IMR-90 (cell line): ENCODE measurements at regions not wholly inside any gene's neighbourhood (a gene's known extent, or its start where the extent isn't known, plus 50 kb on each side); places are given as distances from the start of the nearest gene placed in this dataset.

ENCODE experiments used
- ATAC-seq: fragments of 200-7000 bp; cut with Tn5 transposase; 2 replicates; pipeline ENCODE4 v1.9.1; 2020; ENCODE audit warnings: low read depth, mild to moderate bottlenecking, moderate library complexity
- BruUV-seq: library from RNA; stranded (reverse); fragments of 400-500 nt; replicated peaks from 2 replicates; lab custom pipeline; 2021; lab: Mats Ljungman, UMichigan
- CTCF ChIA-PET: fragments of 300-600 bp; formaldehyde crosslinking; extraction: SDS; loops from one replicate; lab custom pipeline; 2021; ENCODE audit warnings: antibody characterized with exemption; lab: Yijun Ruan, JAX
- POLR2A ChIA-PET: fragments of 300-600 bp; sonication (Branson Sonifier 250); formaldehyde crosslinking; loops from one replicate; lab custom pipeline; 2022; ENCODE audit warnings: antibody characterized with exemption; ENCODE audit not compliant: unreplicated experiment; lab: Charles Lee
- DNase-seq: peaks from one replicate; pipeline ENCODE4 v3.0.0; 2013
- H2AFZ ChIP-seq: replicated peaks from 2 replicates; pipeline ENCODE3; 2013; ENCODE audit warnings: low read length, mild to moderate bottlenecking; ENCODE audit not compliant: poor library complexity
- H2AK5ac ChIP-seq: 2 replicates; pipeline ENCODE4 v1.6.1; 2013; ENCODE audit warnings: low read depth, low read length, inconsistent platforms
- H2AK9ac ChIP-seq: replicated peaks from 2 replicates; pipeline ENCODE3; 2013; ENCODE audit warnings: mild to moderate bottlenecking, low read depth, low read length, moderate library complexity; ENCODE audit not compliant: poor library complexity
- H2BK120ac ChIP-seq: 2 replicates; pipeline ENCODE4 v1.6.1; 2013; ENCODE audit warnings: low read depth, low read length, inconsistent platforms
- H2BK15ac ChIP-seq: 3 replicates; pipeline ENCODE4 v1.6.1; 2013; ENCODE audit warnings: low read depth, low read length, inconsistent platforms
- H2BK20ac ChIP-seq: 2 replicates; pipeline ENCODE4 v1.6.1; 2013; ENCODE audit warnings: low read depth, mild to moderate bottlenecking, inconsistent platforms, low read length, moderate library complexity
- H2BK5ac ChIP-seq: 2 replicates; pipeline ENCODE4 v1.6.1; 2013; ENCODE audit warnings: mild to moderate bottlenecking, low read depth, low read length, inconsistent platforms; ENCODE audit not compliant: poor library complexity, severe bottlenecking
- H3K14ac ChIP-seq: replicated peaks from 2 replicates; pipeline ENCODE4 v1.6.1; 2013; ENCODE audit warnings: low read depth, low read length, inconsistent platforms
- H3K18ac ChIP-seq: 2 replicates; pipeline ENCODE4 v1.6.1; 2013; ENCODE audit warnings: low read depth, low read length, control low read depth
- H3K23ac ChIP-seq: 2 replicates; pipeline ENCODE4 v1.6.1; 2013; ENCODE audit warnings: low read depth, low read length, inconsistent platforms
- H3K27ac ChIP-seq: 2 replicates; pipeline ENCODE4 v1.5.1; 2013; ENCODE audit warnings: mild to moderate bottlenecking, control low read depth, low read length; ENCODE audit not compliant: insufficient read depth
- H3K27me3 ChIP-seq: 2 replicates; pipeline ENCODE4 v1.6.1; 2013; ENCODE audit warnings: low read length; ENCODE audit not compliant: control insufficient read depth, insufficient read depth
- H3K36me3 ChIP-seq: 2 replicates; pipeline ENCODE4 v1.6.1; 2013; ENCODE audit warnings: low read length, mixed read lengths; ENCODE audit not compliant: control insufficient read depth, insufficient read depth
- H3K4ac ChIP-seq: 2 replicates; pipeline ENCODE4 v1.6.1; 2013; ENCODE audit warnings: low read depth, low read length, inconsistent platforms
- H3K4me1 ChIP-seq: 2 replicates; pipeline ENCODE4 v1.6.1; 2013; ENCODE audit warnings: low read length, mixed read lengths; ENCODE audit not compliant: control insufficient read depth, insufficient read depth
- H3K4me2 ChIP-seq: 2 replicates; pipeline ENCODE4 v1.6.1; 2013; ENCODE audit warnings: low read depth, mild to moderate bottlenecking, control low read depth, low read length, moderate library complexity
- H3K4me3 ChIP-seq: 2 replicates; pipeline ENCODE4 v1.5.1; 2013; ENCODE audit warnings: low read depth, mild to moderate bottlenecking, control low read depth, low read length, moderate library complexity; ENCODE audit not compliant: insufficient read depth
- H3K56ac ChIP-seq: 2 replicates; pipeline ENCODE4 v1.6.1; 2013; ENCODE audit warnings: low read length, inconsistent platforms; ENCODE audit not compliant: insufficient read depth; ENCODE audit errors: extremely low read depth
- H3K79me1 ChIP-seq, 2 experiments: 2 replicates each; pipeline ENCODE4 v1.6.1; 2013; ENCODE audit warnings: low read length in 2 of 2, inconsistent platforms in 1 of 2, low read depth in 1 of 2
- H3K9ac ChIP-seq: 2 replicates; pipeline ENCODE4 v1.6.1; 2013; ENCODE audit warnings: low read depth, low read length, control low read depth
- H3K9me1 ChIP-seq: 2 replicates; pipeline ENCODE4 v1.6.1; 2013; ENCODE audit warnings: low read length, inconsistent platforms; ENCODE audit not compliant: insufficient read depth
- H3K9me3 ChIP-seq: 2 replicates; pipeline ENCODE4 v1.6.1; 2013; ENCODE audit warnings: low read length; ENCODE audit not compliant: control insufficient read depth, insufficient read depth
- H4K20me1 ChIP-seq: 2 replicates; pipeline ENCODE4 v1.6.1; 2013; ENCODE audit warnings: low read length, inconsistent platforms; ENCODE audit not compliant: insufficient read depth
- H4K5ac ChIP-seq: 2 replicates; pipeline ENCODE4 v1.6.1; 2013; ENCODE audit warnings: mild to moderate bottlenecking, low read depth, low read length, control low read depth
- H4K8ac ChIP-seq, 2 experiments: 2 replicates each; pipeline ENCODE4 v1.6.1; 2013; ENCODE audit warnings: low read depth in 2 of 2, low read length in 2 of 2, control low read depth in 1 of 2, inconsistent platforms in 1 of 2
- H4K91ac ChIP-seq: 2 replicates; pipeline ENCODE4 v1.6.1; 2013; ENCODE audit warnings: low read depth, low read length, inconsistent platforms; ENCODE audit not compliant: insufficient read depth
- CEBPB ChIP-seq: IDR thresholded peaks from 2 replicates; pipeline ENCODE4 v1.6.1; 2012; ENCODE audit warnings: low read depth, low read length, improper control_type of control experiment
- CHD1 ChIP-seq: IDR thresholded peaks from 2 replicates; pipeline ENCODE4 v1.6.1; 2012; ENCODE audit warnings: low read depth, low read length, improper control_type of control experiment
- CTCF ChIP-seq: conservative IDR thresholded peaks from 2 replicates; pipeline ENCODE4 v1.5.1; 2012; ENCODE audit warnings: mild to moderate bottlenecking, low read depth, low read length, improper control_type of control experiment
- MAFK ChIP-seq: IDR thresholded peaks from 2 replicates; pipeline ENCODE4 v1.6.1; 2012; ENCODE audit warnings: low read depth, low read length, improper control_type of control experiment
- MAZ ChIP-seq: IDR thresholded peaks from 2 replicates; pipeline ENCODE4 v1.6.1; 2012; ENCODE audit warnings: low read depth, mild to moderate bottlenecking, low read length, improper control_type of control experiment, moderate library complexity, borderline replicate concordance
- POLR2A ChIP-seq: IDR thresholded peaks from 2 replicates; pipeline ENCODE4 v1.6.1; 2012; ENCODE audit warnings: mild to moderate bottlenecking, low read depth, low read length
- RCOR1 ChIP-seq: IDR thresholded peaks from 2 replicates; pipeline ENCODE4 v1.6.1; 2012; ENCODE audit warnings: mild to moderate bottlenecking, low read length, improper control_type of control experiment; ENCODE audit not compliant: insufficient replicate concordance
- RFX5 ChIP-seq: IDR thresholded peaks from 2 replicates; pipeline ENCODE4 v1.8.0; 2012; ENCODE audit warnings: low read depth, mild to moderate bottlenecking, low read length, moderate library complexity
- SMC3 ChIP-seq: fragments of 150-350 bp; IDR thresholded peaks from 2 replicates; pipeline ENCODE4 v1.6.1; 2016; ENCODE audit warnings: low read depth, mild to moderate bottlenecking, antibody characterized with exemption, low read length, moderate library complexity
- WGBS, 2 experiments: methylation state at CpG; one replicate each; pipeline versions ENCODE4 v1.1.5 to v1.1.7; 2013; ENCODE audit warnings: missing lambda C conversion rate in 2 of 2; ENCODE audit not compliant: insufficient read length in 1 of 2; ENCODE audit errors: extremely low coverage in 2 of 2; 5-methylcytosine and 5-hydroxymethylcytosine counted together
- dilution Hi-C: fragments of 300-500 bp; cut with HindIII; formaldehyde crosslinking; loops from one replicate; pipeline ENCODE4 v1.14.3; 2018; ENCODE audit warnings: low sequenced_read_pairs; ENCODE audit not compliant: unreplicated experiment
- in situ Hi-C: fragments of 300-500 bp; cut with MboI; formaldehyde crosslinking; loops from 3 replicates; pipeline ENCODE4 v1.14.3; 2019; ENCODE audit warnings: low sequenced_read_pairs, inconsistent platforms, mixed read lengths
- intact Hi-C: fragments of 100-400 bp; cut with micrococcal nuclease; formaldehyde crosslinking; loops from 2 replicates; pipeline ENCODE4 v1.10.0; 2022

DNA sequence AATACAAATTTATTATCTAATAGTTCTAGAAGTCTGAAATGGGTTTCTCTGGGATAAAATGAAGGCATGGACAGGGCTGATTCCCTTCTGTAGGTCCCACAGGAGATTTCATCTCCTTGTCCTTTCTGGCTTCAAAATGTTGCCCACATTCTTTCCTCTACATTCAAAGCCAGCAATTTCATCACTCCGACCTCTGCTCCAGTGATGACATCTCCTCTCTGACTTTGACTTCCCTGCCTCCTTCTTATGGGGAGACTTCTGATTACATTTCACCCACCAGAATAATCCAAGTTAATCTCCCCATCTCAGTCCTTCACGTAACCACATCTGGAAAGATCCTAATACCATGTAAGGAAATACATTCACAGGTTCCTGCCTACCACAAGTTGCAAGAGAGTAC, 358.0 kb upstream of the C1orf87 start:
- Histone ChIP-seq H2AK9ac (no peak overlapping the region), H3K14ac (no peak overlapping the region), H4K5ac (no peak overlapping the region), H3K4me1 (no peaks in the 10 kb centered on the region), H4K20me1 (no peaks in the 10 kb centered on the region), H3K4me2 (no peak overlapping the region), H3K9ac (no peak overlapping the region), H3K4me3 (no peak overlapping the region), H2AFZ (no peak overlapping the region), H3K23ac (no peak overlapping the region), H3K9me1 (no peaks in the 10 kb centered on the region), H2BK5ac (no peak overlapping the region), H4K8ac (no peak overlapping the region), H3K9me3 (peaks cover 7% of the 10 kb centered on the region; the same call in 1 of the 2 replicates), H3K36me3 (no peaks in the 10 kb centered on the region), H3K4ac (no peak overlapping the region), H2BK20ac (no peak overlapping the region), H2BK15ac (no peak overlapping the region), H3K79me1 (no peaks in the 10 kb centered on the region), H2BK120ac (no peak overlapping the region), H3K18ac (no peak overlapping the region), H4K91ac (no peak overlapping the region), H2AK5ac (no peak overlapping the region), H3K27me3 (no peaks in the 10 kb centered on the region), H3K56ac (no peak overlapping the region), H3K27ac (no peak overlapping the region)
- in situ Hi-C loops (no loop called here), dilution Hi-C loops (no loop called here), intact Hi-C loops (no loop called here)
- no peak for ATAC-seq
- no TSS peak for BruUV-seq
- DNase-seq: no peak
- CTCF ChIA-PET: no interaction called here
- no peak for TF ChIP-seq MAFK
- no peak for TF ChIP-seq POLR2A
- no peak for TF ChIP-seq RCOR1
- TF ChIP-seq CTCF: no peak
- TF ChIP-seq CEBPB: no peak
- no peak for TF ChIP-seq RFX5
- TF ChIP-seq SMC3: no peak
- no peak for TF ChIP-seq CHD1
- TF ChIP-seq MAZ: no peak
- WGBS, 2 experiments: 33% methylated on average over 1 of the region's 2 CpGs; no CpG with 5 or more reads in 1 of the 2 experiments
- POLR2A ChIA-PET: no interaction called here
